Glomerular endothelial cell (primary cell): ENCODE measurements at regions not wholly inside any gene's neighbourhood (a gene's known extent, or its start where the extent isn't known, plus 50 kb on each side); places are given as distances from the start of the nearest gene placed in this dataset.

Experiments
- DNase-seq: peaks from one replicate; pipeline ENCODE4 v3.0.0-alpha.2; 2011; ENCODE audit warnings: low read depth, low spot score; ENCODE audit errors: extremely low read depth

DNA sequence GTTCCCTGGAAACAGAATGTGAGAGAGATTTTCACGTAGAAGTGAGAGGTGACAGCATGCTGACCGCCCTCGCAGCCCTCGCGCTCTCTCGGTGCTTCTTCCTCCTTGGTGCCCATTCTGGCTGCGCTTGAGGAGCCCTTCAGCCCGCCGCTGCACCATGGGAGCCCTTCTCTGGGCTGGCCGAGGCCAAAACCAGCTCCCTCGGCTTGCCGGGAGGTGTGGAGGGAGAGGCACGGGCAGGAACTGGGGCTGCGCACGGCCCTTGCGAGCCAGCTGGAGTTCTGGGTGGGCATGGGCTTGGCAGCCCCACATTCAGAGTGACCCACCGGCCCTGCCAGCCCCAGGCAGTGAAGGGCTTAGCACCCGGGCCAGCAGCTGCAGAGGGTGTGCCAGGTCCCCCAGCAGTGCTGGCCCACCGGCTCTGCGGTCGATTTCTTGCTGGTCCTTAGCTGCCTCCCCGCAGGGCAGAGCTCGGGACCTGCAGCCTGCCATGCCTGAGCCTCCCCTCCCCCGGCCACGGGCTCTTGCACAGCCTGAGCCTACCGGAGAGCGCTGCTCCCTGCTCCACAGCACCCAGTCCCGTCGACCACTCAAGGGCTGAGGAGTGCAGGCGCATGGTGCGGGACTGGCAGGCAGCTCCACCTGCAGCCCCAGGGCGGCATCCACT lies 888.7 kb upstream of the ZWINT start:
- no peak for DNase-seq

DNA sequence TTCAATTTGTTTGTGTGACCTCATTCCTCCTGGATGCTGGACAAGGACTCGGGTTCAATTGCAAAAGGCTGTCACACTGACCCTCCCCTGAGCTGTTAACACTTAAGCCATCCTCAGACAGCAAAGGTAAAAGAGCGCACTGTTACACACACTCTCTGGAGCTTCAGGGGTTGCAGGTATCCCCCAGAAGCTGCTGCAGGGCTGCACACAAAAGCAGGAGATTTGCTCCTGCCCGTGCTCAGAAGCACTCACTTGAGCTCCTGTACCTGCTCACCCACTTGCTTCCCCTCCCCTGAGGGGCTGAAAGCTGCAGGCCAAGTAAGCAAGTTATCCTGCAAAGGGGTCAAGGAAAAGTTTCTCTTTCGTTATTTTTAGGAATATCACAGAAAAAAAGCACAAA lies 886.2 kb upstream of the ZWINT start:
- no peak for DNase-seq

DNA sequence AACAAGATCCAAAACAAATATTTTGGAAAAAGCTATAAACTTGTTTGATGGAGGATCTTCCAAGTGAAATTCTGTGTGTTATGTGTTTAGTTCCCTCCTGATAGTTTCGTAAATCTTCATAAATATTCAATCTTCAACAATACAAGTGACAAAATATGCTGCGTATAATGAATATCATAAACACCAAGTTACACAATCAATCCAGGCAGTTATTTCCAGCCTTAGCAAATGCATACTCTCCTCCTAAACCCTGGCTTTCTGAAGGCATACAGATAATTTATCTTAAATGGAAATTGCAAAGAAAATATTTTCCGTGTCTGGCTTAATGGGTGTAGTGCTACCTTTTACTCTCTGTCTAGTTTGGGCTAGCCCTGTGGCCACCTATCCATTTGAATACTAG lies 864.9 kb upstream of the ZWINT start:
- DNase-seq, result no peak

DNA sequence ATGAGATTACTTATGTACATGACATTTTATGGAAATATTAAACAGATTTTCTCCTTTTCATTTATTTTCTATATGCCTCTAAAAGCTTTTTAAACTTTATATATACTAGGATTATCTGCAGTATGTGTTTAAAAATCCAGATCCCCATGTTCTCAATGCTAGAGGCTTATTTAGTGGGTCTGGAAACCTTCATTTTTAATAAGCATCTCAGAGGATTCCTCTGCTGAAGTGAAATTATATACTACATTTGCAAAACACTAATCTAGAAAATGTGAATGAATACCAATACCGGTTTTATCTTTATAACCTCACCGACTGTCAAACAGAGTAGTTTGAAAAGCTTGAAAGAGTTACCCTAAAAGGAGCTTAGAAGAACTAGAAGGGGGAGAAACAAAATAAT lies 863.8 kb upstream of the ZWINT start:
- DNase-seq, result no peak

DNA sequence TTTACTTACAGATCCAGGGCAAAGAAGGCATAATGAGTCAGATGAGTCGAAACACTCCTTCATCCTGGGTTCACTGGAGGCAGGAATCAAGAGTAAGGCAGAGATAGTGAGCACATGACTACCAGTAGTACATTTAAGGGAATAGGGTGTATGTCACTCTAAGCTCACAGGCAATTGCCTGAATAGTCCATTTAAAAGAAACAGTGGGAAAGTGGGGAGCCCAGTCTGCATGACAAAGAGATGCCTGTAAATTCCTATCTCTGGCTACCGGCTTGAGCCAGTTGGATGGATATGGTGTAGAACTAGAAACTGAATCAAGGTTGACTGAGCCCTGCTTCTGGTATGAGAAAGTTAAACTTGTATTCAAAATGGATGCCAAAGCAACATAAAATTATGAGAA lies 861.5 kb upstream of the ZWINT start:
- DNase-seq, result no peak

DNA sequence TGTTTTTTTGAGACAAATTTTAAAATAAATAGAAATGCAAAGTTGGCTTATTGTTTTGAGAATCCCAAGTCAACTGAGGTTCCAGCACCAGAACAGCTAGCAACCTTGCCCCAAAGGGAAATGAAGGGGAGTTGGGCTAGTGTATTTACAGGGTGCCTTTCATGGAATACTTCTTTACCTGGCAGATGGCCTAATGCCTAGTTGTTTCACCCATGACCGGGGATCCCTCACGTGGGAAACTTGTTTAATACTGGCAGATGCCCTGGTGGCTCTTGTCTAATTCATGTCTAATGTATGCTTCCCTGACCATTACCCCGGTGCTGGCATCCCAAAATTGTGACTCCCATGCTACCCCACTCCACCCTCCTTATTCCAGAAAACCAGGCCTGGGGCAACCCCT lies 861.1 kb upstream of the ZWINT start:
- no peak for DNase-seq

DNA sequence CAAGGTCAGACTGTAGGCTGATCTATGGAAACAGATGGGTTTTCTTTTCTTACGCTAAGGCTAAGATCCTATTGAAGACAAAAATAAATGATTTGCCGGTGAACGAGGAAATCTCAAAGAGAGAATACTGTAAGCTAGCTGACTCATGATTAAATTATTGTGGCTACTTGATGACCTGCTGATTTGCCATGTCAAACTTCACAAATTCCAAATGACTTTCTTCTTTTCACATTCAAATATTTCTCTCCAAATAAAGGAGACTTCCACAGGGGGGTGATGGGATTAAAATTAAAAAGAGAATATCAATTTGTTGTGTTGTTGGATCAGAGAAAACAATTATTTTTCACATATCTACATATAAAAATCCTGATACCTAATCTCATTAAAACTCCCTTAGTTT lies 860.6 kb upstream of the ZWINT start:
- DNase-seq, result no peak

DNA sequence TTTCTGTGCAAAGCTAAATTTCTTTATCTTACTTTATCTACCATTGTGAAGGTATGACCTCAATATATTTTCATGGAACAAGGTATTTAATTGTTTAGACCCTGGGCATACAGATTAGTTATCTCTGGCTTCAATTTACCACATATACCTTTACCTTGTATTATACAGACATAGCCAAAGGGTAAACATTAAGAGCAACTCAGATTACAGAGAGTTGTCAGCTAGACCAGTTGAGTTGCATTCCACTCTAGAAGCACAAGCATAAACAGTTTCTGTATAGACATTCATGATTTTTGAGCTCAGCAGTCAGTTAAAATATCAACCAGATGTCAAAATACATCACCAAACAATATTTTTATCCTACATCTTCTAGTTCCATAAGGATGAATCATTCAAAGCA lies 857.3 kb upstream of the ZWINT start:
- DNase-seq, result no peak

DNA sequence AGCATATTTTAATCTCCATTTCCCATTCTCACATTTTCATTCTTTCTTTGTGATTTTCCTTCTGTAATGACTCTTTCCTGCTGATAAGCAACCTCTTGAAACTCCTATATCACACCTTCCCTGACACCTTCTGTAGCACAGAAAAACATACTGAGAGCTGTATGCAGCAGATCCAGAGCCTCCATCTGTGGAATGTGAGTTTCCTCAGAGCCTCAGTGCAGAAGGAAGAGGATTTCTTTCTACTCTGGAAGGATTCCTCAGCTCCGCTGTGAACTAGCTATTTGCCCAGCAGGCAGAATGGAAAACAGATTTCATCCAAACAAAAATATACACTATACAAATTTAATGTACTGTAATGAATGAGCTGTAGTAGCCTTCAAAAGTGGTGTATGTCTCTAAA lies 841.3 kb upstream of the ZWINT start:
- no peak for DNase-seq

DNA sequence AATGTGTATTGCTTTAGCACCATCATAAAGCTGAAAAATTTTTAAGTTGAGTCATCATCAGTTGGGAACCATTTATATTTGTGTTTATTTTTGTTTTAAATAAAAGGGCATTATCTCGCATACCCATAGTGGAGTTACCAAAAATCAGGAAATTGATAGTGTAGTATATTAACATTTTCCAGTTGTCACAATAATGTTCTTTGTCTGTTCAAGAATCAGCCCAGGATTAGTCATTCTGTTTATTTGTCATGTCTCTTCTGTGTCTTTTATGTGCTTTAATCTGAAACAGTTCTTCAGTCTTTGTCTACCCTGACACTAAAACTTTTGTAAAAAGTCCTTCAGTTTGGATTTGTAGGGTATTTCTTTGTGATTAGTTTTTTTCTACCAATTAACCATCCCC lies 827.8 kb upstream of the ZWINT start:
- DNase-seq, result no peak

DNA sequence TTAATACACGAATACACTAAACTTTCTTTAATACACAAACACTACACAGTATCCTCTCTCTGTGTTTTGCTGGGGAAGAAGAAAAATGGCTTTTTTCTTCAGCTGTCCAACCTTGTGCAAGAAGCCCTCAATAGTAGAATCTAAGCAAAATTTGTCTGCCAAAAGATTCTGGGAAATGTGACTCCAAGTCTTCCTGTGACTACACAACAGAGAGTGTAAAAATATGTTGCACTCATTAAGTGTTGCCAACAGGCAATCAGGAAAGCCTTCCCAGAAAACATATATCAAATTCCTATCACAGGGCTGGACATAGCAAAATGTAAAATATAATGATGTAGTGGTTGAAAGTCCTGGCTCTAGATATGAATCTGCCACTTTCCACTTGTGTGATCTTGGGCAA lies 825.1 kb upstream of the ZWINT start:
- DNase-seq, result no peak

DNA sequence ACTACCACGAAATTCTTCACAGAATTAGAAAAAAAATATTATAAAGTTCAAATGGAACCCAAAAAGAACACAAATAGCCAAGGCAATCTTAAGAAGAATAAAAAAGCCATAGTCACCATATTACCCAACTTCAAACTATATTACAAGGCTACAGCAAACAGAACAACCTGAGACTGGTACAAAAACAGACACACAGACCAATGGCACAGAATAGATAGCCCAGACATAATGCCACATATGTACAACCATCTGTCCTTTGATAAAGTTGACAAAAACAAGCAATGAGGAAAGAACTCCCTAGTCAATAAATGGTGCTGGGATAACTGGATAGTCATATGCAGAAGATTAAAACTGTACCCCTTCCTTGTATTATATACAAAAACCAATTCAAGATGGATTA lies 808.5 kb upstream of the ZWINT start:
- DNase-seq, result no peak

DNA sequence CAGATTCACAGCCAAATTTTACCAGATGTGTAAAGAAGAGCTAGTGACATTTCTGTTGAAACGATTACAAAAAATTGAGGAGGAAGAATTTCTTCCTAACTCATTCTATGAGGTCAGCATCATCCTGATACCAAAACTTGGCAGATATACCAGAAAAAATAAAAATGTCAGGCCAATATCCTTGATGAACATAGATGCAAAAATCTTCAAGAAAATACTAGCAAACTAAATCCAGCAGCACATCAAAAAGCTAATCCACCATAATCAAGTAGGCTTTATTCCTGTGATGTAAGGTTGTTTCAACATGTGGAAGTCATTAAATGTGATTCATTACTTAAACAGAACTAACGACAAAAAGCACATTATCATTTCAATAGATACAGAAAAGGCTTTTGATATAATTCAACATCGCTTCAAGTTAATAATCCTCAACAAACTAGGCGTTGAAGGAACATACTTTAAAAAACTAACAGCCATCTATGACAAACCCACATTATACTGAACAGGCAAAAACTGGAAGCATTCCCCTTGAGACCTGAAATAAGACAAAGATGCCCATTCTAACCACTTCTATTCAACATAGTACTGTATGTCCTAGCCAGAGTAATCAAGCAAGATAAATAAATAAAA lies 807.7 kb upstream of the ZWINT start:
- no peak for DNase-seq

DNA sequence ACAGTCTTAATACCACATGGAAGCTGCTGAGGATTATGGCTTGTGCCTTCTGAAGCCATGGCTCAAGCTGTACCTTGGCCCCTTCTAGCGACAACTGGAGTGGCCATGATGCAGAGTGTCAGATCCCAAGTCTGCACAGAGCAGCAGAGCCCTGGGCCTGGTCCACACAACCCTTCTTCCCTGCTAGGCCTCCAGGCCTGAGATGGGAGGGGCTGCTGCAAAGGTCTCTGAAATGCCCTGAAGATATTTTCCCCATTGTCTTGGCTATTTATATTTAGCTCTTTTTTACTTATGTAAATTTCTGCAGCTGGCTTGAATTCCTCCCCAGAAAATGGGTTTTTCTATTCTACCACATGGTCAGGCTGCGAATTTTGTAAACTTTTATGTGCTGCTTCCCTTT lies 804.6 kb upstream of the ZWINT start:
- no peak for DNase-seq

DNA sequence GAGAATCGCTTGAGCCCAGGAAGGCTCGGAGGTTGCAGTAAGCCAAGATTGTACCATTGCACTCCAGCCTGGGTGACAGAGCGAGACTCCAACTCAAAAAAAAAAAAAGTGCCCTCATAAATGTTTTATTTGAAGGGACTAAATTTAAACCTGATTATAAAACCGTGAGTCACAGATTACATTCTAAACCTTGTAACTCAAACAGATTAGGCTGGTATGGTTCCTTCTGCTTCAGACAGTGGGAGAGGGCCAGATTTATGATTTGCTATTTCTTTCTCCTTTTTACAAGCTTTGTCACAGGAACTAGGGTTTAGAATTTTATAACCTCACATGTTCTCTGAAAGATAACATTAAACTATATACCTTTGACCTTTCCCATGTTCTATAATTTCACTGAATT lies 801.2 kb upstream of the ZWINT start:
- DNase-seq, result no peak

DNA sequence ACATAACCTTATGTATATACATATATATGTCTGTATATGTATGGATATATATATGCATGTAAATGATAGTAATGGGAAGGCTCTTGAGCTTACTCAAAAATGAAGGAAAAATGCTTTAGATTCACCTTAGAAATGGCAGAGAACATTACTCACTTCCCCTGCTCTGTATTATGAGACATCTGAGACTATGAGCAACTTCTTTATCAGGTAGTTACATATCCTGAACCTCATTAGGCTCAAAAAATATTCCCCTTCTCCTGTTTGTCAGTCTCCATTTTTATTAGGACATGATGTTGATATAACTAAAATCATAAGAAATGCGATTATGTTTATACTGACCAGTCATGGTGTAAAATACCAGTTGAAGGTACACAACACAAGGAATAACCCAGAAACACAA lies 800.1 kb upstream of the ZWINT start:
- DNase-seq, result no peak

DNA sequence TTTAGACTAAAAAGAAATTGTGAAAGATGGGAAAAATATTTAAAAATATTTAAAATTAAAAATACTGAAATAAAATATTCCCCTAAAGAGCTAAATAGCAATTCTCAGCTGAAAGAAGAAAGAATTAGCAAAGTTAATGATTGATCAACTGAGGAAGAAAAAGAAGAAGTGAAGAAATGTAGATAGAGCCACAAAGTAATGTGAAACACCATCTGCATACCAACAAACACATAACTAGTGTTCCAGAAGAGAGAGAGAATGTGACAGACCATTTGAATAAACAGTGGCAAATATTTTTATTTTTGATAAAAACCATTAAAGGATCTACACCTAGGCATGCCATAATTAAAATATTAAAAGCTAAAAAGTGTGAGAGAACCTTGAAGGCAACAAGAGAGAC lies 784.5 kb upstream of the ZWINT start:
- DNase-seq, result no peak

DNA sequence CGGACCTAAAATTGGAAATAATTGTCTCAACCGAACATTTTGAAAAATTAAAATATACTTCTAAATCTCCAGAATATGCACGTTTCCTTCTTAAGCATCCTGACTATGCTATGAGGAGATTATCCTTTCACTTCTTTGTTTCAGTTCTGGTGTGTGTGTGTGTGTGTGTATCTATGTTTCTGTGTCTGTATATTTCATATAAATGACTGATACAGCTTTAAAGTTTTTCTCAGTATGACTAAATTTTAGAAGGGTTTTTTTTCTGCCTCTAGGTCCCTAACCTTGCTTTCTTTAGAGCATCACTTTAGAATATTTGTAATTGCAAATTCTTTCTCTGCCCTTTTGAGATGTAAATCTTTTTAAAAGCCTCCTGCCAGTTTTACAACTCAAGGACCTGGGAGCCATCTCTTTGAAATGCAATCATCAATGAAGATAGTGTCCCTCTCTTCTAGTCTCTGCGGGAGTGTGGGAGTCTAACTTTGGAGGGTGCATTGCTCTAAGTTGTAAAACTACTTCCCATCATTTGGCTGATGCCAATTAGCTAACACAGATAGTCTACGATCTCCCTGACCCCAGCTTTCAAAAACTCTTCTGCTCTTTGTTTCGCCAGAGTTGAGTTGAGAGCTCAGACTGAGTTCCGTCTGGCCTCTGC lies 782.0 kb upstream of the ZWINT start:
- DNase-seq, result no peak

DNA sequence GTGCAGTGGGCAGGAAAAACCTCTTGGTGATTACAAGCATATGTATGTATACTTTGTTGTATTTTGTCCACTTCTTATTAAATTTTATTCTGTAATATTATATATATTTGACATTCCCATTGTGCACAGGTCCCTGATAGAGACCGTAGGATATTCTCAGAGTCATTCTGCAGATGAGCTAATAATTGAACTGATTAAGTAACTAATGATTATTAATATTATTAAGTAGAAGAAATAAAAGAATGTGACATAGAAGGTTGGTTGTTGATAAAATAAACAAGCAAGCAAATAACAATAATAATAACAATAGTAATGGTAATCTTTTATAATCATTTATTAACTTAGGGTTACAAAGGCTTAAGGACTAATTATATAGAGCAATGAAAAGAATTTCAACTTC lies 780.6 kb upstream of the ZWINT start:
- no peak for DNase-seq

DNA sequence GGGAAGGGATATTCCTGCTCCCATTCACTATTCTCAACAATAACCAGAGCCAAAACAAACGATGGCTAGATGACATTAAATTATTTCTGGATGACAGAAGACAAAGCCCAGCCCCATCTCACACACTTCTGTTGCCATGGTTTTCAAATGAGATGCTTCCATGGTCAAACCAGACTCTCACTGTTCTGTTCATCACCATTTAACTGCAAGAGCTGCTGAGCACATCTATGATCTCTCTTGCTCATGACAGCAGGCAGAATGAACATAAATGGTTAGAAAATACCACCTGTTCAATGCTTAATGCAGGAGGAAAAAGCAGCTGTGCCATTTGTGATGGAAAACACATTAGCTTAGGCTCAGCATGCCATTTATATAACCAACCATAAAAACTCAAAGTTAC lies 758.6 kb upstream of the ZWINT start:
- DNase-seq, result no peak

DNA sequence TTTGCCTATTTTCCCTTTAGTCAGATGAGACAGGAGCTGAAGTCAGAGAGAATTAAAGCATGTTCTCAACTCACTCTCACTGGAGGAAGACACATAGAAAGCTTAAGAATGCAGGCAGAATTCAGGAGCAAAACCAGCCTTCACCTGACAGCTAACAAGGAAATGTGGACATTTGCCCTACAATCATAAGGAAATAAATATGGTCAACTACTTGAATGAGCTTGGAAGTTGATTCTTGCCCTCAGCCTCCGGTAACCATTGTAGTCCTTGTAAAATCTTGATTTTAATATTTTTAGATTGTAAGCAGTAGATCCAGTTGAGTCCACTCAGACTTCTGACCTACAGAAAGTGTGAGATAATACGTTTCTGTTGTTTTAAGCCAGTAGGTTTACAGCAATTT lies 752.5 kb upstream of the ZWINT start:
- no peak for DNase-seq

DNA sequence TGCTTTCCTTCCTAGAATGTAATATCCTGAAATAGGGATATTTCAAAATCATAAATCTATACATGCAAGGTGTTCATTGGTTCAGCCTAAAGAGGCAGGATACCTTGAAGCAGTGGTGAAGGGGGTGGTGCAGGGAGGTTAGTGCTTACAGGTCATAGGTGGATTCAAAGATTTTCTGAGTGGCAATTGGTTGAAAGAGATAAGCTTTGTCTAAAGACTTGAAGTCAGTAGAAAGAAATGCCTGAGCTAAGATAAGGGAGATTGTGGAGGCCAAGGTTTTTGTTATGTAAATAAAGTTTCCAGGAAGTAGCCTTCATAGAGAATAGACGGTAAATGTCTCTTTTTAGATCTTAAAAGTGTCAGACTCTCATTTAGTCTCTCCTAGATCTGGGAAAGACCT lies 741.2 kb upstream of the ZWINT start:
- no peak for DNase-seq

DNA sequence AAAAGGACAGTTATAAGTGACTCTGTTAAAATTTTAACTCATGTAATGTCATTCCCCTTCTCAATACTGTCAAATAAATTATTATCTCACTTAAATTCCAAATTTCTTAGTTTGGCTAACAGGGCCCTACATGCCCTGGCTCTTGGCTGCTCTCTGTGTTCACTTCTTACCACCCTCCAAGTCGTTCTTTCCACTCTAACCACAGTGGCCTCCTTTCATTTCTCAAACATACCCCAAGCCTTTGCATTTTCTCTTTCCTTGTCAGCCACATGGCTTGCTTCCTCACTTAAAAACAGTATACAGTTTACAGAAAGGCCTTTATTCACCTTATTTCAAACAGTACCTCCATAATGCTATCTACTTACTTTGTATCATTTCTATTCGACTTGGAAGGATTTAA lies 737.1 kb upstream of the ZWINT start:
- DNase-seq, result no peak
